ENCODE measurements at regions not wholly inside any gene's neighbourhood (a gene's known extent, or its start where the extent isn't known, plus 50 kb on each side); places are given as distances from the start of the nearest gene placed in this dataset.

GRCh38 chr4:185885604-185886003 is 73.6 kb upstream of the SORBS2 start:
- Histone ChIP-seq H3K4me1 (ENCODE audit: insufficient read depth) (peaks cover 13% of the 10 kb centered on the region; the same call in 1 of the 2 replicates), H3F3A (ENCODE audit: insufficient read depth) (0 out of 2 replicates have a peak, but pooled peaks cover 2% of the 10 kb centered on the region), H3K27me3 (replicated peaks; ENCODE audit: insufficient read depth) (0 out of 2 replicates have a peak, but pooled peaks cover 3% of the 10 kb centered on the region), H3K4me2 (ENCODE audit: unreplicated experiment) (no peak overlapping the region), H2AFZ (no peak overlapping the region), H3K9ac (no peak overlapping the region), H3K27ac (no peak overlapping the region), H3K9me2 (ENCODE audit: insufficient read depth) (no peaks in the 10 kb centered on the region), H3K79me2 (ENCODE audit: insufficient read depth) (no peaks in the 10 kb centered on the region), H4K20me1 (ENCODE audit: insufficient read depth) (no peaks in the 10 kb centered on the region), H3K9me3 (ENCODE audit: low read depth) (no peaks in the 10 kb centered on the region), H3K36me3 (ENCODE audit: low read depth) (no peaks in the 10 kb centered on the region), H3K4me3 (no peak overlapping the region)
- in situ Hi-C loops (cut with MboI): no loop called here
- no peak for DNase-seq
- no peak for TF ChIP-seq EZH2phosphoT487 (IDR thresholded peaks at IDR 0.05; ENCODE audit: insufficient read depth, low read depth)
- no peak for TF ChIP-seq EZH2 (IDR thresholded peaks at IDR 0.05; ENCODE audit: insufficient read depth, poor library complexity, severe bottlenecking)
- 39 to 43% methylated on average over 6 of the region's 6 CpGs for WGBS, 2 experiments (ENCODE audit: low coverage in 1 of 2, low lambda C conversion rate in 2 of 2, missing lambda C conversion rate in 2 of 2)

- Histone ChIP-seq H3K79me2 (ENCODE audit: insufficient read depth) (no peaks in the 10 kb centered on the region), H2AFZ (no peak overlapping the region), H3K9ac (no peak overlapping the region), H3K4me2 (ENCODE audit: unreplicated experiment) (no peak overlapping the region), H3K27me3 (replicated peaks; ENCODE audit: insufficient read depth) (0 out of 2 replicates have a peak, but pooled peaks cover 4% of the 10 kb centered on the region), H3K36me3 (ENCODE audit: low read depth) (no peaks in the 10 kb centered on the region), H3K9me2 (ENCODE audit: insufficient read depth) (no peaks in the 10 kb centered on the region), H3K4me1 (ENCODE audit: insufficient read depth) (no peaks in the 10 kb centered on the region), H3F3A (ENCODE audit: insufficient read depth) (no peaks in the 10 kb centered on the region), H3K27ac (no peak overlapping the region), H4K20me1 (ENCODE audit: insufficient read depth) (no peaks in the 10 kb centered on the region), H3K4me3 (no peak overlapping the region), H3K9me3 (ENCODE audit: low read depth) (no peaks in the 10 kb centered on the region)
- no peak for TF ChIP-seq EZH2 (IDR thresholded peaks at IDR 0.05; ENCODE audit: insufficient read depth, poor library complexity, severe bottlenecking)
- TF ChIP-seq EZH2phosphoT487 (IDR thresholded peaks at IDR 0.05; ENCODE audit: insufficient read depth, low read depth): no peak
- in situ Hi-C loops (cut with MboI): no loop called here
- no peak for DNase-seq
- 55 to 65% methylated on average over 15 of the region's 15 CpGs for WGBS, 2 experiments (ENCODE audit: low coverage in 1 of 2, low lambda C conversion rate in 2 of 2, missing lambda C conversion rate in 2 of 2)
These were observed 75.0 kb upstream of the SORBS2 start for GRCh38 chr4:185886832-185887524.

- in situ Hi-C loops (cut with MboI): no loop called here
- TF ChIP-seq EZH2phosphoT487 (IDR thresholded peaks at IDR 0.05; ENCODE audit: insufficient read depth, low read depth) (no peak), EZH2 (IDR thresholded peaks at IDR 0.05; ENCODE audit: insufficient read depth, poor library complexity, severe bottlenecking) (no peak)
- Histone ChIP-seq H3K4me1 (ENCODE audit: insufficient read depth) (no peaks in the 10 kb centered on the region), H3K79me2 (ENCODE audit: insufficient read depth) (no peaks in the 10 kb centered on the region), H3K27me3 (replicated peaks; ENCODE audit: insufficient read depth) (0 out of 2 replicates have a peak, but pooled peaks cover 4% of the 10 kb centered on the region), H3K36me3 (ENCODE audit: low read depth) (no peaks in the 10 kb centered on the region), H2AFZ (no peak overlapping the region), H3K27ac (no peak overlapping the region), H3K9me3 (ENCODE audit: low read depth) (no peaks in the 10 kb centered on the region), H4K20me1 (ENCODE audit: insufficient read depth) (no peaks in the 10 kb centered on the region), H3K4me3 (no peak overlapping the region), H3K9me2 (ENCODE audit: insufficient read depth) (no peaks in the 10 kb centered on the region), H3K9ac (no peak overlapping the region), H3F3A (ENCODE audit: insufficient read depth) (no peaks in the 10 kb centered on the region), H3K4me2 (ENCODE audit: unreplicated experiment) (no peak overlapping the region)
- DNase-seq: no peak
- 51 to 58% methylated on average over 7 of the region's 7 CpGs for WGBS, 2 experiments (ENCODE audit: low coverage in 1 of 2, low lambda C conversion rate in 2 of 2, missing lambda C conversion rate in 2 of 2)
These were observed 76.7 kb upstream of the SORBS2 start for GRCh38 chr4:185888676-185889075.

GRCh38 chr4:185889585-185889984 is 77.6 kb upstream of the SORBS2 start:
- 45 to 61% methylated on average over 4 of the region's 4 CpGs for WGBS, 2 experiments (ENCODE audit: low coverage in 1 of 2, low lambda C conversion rate in 2 of 2, missing lambda C conversion rate in 2 of 2)
- Histone ChIP-seq H3K4me2 (ENCODE audit: unreplicated experiment) (no peak overlapping the region), H4K20me1 (ENCODE audit: insufficient read depth) (no peaks in the 10 kb centered on the region), H3K9ac (no peak overlapping the region), H3K79me2 (ENCODE audit: insufficient read depth) (no peaks in the 10 kb centered on the region), H3K9me2 (ENCODE audit: insufficient read depth) (no peaks in the 10 kb centered on the region), H3K27ac (no peak overlapping the region), H3K4me3 (no peak overlapping the region), H3K4me1 (ENCODE audit: insufficient read depth) (no peaks in the 10 kb centered on the region), H3K9me3 (ENCODE audit: low read depth) (no peaks in the 10 kb centered on the region), H3K27me3 (replicated peaks; ENCODE audit: insufficient read depth) (0 out of 2 replicates have a peak, but pooled peaks cover 4% of the 10 kb centered on the region), H2AFZ (no peak overlapping the region), H3F3A (ENCODE audit: insufficient read depth) (no peaks in the 10 kb centered on the region), H3K36me3 (ENCODE audit: low read depth) (no peaks in the 10 kb centered on the region)
- in situ Hi-C loops (cut with MboI): no loop called here
- TF ChIP-seq EZH2phosphoT487 (IDR thresholded peaks at IDR 0.05; ENCODE audit: insufficient read depth, low read depth): no peak
- no peak for TF ChIP-seq EZH2 (IDR thresholded peaks at IDR 0.05; ENCODE audit: insufficient read depth, poor library complexity, severe bottlenecking)
- DNase-seq: no peak

Measured in GM23248 (cell line).